Suprapubic skin (tissue), 4 donors: ENCODE measurements at regions not wholly inside any gene's neighbourhood (a gene's known extent, or its start where the extent isn't known, plus 50 kb on each side); places are given as distances from the start of the nearest gene placed in this dataset.

Experiments used
- DNase-seq, 2 donors: peaks; one replicate each; pipeline ENCODE4 v3.0.0-alpha.2; 2019; ENCODE audit warnings: low spot score in 2 of 2
- H3K27ac ChIP-seq: fragments of 200-600 bp; sonication (generic); one replicate; pipeline ENCODE4 v1.5.1; 2019
- H3K27me3 ChIP-seq: fragments of 200-600 bp; sonication (generic); one replicate; pipeline ENCODE4 v1.5.1; 2019
- H3K36me3 ChIP-seq: fragments of 200-600 bp; sonication (generic); one replicate; pipeline ENCODE4 v1.5.1; 2019
- H3K4me1 ChIP-seq: fragments of 200-600 bp; sonication (generic); one replicate; pipeline ENCODE4 v1.5.1; 2019
- H3K4me3 ChIP-seq: fragments of 200-600 bp; sonication (generic); one replicate; pipeline ENCODE4 v1.5.1; 2019; ENCODE audit warnings: mild to moderate bottlenecking
- H3K9me3 ChIP-seq: fragments of 200-600 bp; sonication (generic); one replicate; pipeline ENCODE4 v1.5.1; 2019
- EP300 ChIP-seq: sonication (generic); formaldehyde crosslinking; IDR thresholded peaks from one replicate; pipeline ENCODE4 v1.6.1; 2017; ENCODE audit warnings: antibody characterized with exemption
- POLR2A ChIP-seq, 2 donors: fragments of 450-650 bp; IDR thresholded peaks; one replicate each; pipeline ENCODE4 v1.6.1; 2017; ENCODE audit warnings: antibody characterized with exemption in 2 of 2, mild to moderate bottlenecking in 2 of 2, moderate library complexity in 2 of 2
- POLR2AphosphoS5 ChIP-seq, 3 donors: sonication (generic); formaldehyde crosslinking; IDR thresholded peaks; one replicate each; pipeline ENCODE4 v1.6.1; 2017; ENCODE audit warnings: antibody characterized with exemption in 3 of 3
- WGBS: methylation state at CpG from one replicate; pipeline ENCODE4 v1.1.5; 2018; 5-methylcytosine and 5-hydroxymethylcytosine counted together
- TF ChIP-seq, protein P1 (sequence below), 2 donors: fragments of 200-600 bp in 1 of 2; fragments of 450-650 bp in 1 of 2; sonication (generic) in 1 of 2; IDR thresholded peaks; one replicate each; pipeline ENCODE4 v1.5.1; 2016 to 2019; ENCODE audit warnings: antibody characterized with exemption in 2 of 2, mild to moderate bottlenecking in 1 of 2, moderate library complexity in 1 of 2

DNA sequence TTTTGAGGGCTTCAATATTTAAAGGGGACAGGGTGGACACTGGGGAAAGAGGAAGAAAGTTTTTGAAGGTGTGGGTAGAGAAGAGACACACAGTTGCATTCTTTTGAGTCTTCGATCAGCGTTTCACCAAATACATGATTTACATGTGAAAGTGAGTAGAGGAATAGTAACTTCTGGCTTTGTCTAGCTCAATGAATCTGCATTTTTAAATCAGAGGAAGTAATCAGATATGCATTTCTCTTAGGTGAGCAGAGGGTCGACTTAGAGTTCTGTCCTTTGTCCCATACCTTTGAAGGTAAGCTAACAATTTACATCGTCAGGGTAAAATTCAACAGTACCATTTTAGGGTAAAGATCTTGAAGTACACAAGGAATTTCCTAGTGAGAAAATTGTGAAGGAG is 406.4 kb upstream of the ZNF462 start:
- Histone ChIP-seq H3K9me3 (no peaks in the 10 kb centered on the region), H3K4me3 (no peak overlapping the region), H3K36me3 (no peaks in the 10 kb centered on the region), H3K27me3 (no peaks in the 10 kb centered on the region), H3K4me1 (no peaks in the 10 kb centered on the region), H3K27ac (no peak overlapping the region)
- WGBS, result 76% methylated on average over 4 of the region's 4 CpGs
- TF ChIP-seq POLR2AphosphoS5 (IDR thresholded peaks at IDR 0.05), result no peak
- TF ChIP-seq, protein P1, sequence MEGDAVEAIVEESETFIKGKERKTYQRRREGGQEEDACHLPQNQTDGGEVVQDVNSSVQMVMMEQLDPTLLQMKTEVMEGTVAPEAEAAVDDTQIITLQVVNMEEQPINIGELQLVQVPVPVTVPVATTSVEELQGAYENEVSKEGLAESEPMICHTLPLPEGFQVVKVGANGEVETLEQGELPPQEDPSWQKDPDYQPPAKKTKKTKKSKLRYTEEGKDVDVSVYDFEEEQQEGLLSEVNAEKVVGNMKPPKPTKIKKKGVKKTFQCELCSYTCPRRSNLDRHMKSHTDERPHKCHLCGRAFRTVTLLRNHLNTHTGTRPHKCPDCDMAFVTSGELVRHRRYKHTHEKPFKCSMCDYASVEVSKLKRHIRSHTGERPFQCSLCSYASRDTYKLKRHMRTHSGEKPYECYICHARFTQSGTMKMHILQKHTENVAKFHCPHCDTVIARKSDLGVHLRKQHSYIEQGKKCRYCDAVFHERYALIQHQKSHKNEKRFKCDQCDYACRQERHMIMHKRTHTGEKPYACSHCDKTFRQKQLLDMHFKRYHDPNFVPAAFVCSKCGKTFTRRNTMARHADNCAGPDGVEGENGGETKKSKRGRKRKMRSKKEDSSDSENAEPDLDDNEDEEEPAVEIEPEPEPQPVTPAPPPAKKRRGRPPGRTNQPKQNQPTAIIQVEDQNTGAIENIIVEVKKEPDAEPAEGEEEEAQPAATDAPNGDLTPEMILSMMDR (IDR thresholded peaks at IDR 0.05), result no peak
- TF ChIP-seq POLR2A (IDR thresholded peaks at IDR 0.05), result no peak
- TF ChIP-seq EP300, result no peak
- no peak for DNase-seq

DNA sequence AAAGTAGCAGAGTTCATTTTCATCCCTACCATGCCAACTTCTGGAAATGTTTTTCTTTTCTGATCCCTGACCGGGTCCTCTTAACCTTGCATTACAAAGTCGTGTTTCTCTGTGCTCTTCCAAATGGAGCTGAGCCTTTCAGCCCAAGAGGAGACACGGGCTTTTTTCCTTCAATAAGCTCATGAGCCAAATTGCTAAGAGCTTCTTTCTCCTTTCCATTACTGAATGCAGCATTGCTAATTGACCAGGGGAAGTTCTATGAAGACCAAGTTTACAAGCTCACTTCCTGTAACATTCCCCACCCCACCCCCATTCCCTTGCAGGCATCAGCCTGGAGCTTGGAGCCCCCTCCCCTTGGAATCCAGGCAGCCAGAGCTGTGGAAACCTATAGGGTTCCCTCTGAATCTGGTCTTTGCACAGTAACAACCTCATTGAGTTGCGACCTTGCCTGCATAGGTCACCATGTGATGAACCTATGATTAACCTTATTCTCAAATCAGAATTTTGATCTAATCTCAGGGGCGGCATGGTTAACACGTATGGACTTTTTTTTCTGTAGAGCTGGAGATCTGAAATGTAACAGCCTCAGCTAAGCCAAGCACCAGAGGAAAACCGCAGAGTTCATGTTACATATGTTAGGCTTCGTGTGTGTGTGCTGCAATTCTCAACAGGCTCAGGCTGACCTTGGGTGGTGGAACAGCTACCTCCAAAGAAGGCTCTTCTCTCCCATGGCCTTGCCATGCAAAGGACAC is 395.7 kb upstream of the ZNF462 start:
- H3K4me1 ChIP-seq, result no peaks in the 10 kb centered on the region
- H3K36me3 ChIP-seq, result no peaks in the 10 kb centered on the region
- no peaks in the 10 kb centered on the region for H3K9me3 ChIP-seq
- H3K27me3 ChIP-seq, result no peaks in the 10 kb centered on the region
- WGBS, result 75% methylated on average over 8 of the region's 8 CpGs
- H3K4me3 ChIP-seq, result no peak overlapping the region
- no peak for TF ChIP-seq POLR2AphosphoS5 (IDR thresholded peaks at IDR 0.05)
- no peak for TF ChIP-seq EP300
- TF ChIP-seq, protein P1 (IDR thresholded peaks at IDR 0.05), result no peak
- TF ChIP-seq POLR2A (IDR thresholded peaks at IDR 0.05), result no peak
- DNase-seq, result no peak
- no peak overlapping the region for H3K27ac ChIP-seq

DNA sequence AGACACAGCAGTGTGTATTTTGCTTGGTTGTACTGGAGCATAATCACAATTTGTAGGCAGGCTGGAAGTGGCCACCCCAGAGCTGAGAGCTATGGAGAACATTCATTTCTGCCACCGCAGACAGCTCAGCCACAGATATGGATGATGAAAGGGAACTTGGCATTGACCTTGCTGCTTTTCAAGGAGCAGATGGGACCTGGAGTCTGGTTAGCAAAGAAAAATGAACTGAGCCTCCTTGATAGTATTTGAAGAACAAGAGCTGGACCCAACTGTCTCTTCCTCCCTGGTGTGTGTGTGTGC is 395.2 kb upstream of the ZNF462 start:
- TF ChIP-seq, protein P1 (IDR thresholded peaks at IDR 0.05), result no peak
- no peak for TF ChIP-seq EP300
- TF ChIP-seq POLR2A (IDR thresholded peaks at IDR 0.05), result no peak
- no peak for TF ChIP-seq POLR2AphosphoS5 (IDR thresholded peaks at IDR 0.05)

DNA sequence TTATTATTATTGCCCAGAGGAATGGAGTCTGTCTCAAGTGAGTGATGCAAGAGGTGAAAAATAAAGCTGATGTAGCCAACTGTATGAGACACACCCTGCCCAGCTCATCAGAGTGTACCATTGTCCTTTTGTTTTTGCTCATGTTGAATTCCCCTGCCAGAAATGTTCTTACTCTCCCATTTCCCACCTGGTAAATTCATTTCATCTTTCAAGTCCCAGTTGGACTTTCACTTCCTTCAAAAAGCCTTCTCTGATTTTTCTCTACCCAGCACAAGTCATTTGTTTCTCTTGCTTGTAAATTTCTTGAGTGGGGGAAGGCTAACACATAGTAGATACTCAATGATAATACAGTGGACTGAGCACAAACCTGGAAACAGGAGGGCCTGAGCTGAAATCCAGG is 394.5 kb upstream of the ZNF462 start:
- Histone ChIP-seq H3K9me3 (no peaks in the 10 kb centered on the region), H3K27me3 (no peaks in the 10 kb centered on the region), H3K4me3 (no peak overlapping the region), H3K36me3 (no peaks in the 10 kb centered on the region), H3K27ac (no peak overlapping the region), H3K4me1 (no peaks in the 10 kb centered on the region)
- no peak for DNase-seq
- TF ChIP-seq POLR2A (IDR thresholded peaks at IDR 0.05) (no peak), POLR2AphosphoS5 (IDR thresholded peaks at IDR 0.05) (no peak), EP300 (no peak)
- TF ChIP-seq, protein P1 (IDR thresholded peaks at IDR 0.05), result no peak

More for the DNA sequence above, 395.2 kb upstream of the ZNF462 start:
- no peaks in the 10 kb centered on the region for H3K27me3 ChIP-seq
- 88% methylated on average over 1 of the region's 1 CpG for WGBS
- DNase-seq, result no peak
- H3K4me1 ChIP-seq, result no peaks in the 10 kb centered on the region
- H3K27ac ChIP-seq, result no peak overlapping the region
- H3K4me3 ChIP-seq, result no peak overlapping the region
- H3K9me3 ChIP-seq, result no peaks in the 10 kb centered on the region
- no peaks in the 10 kb centered on the region for H3K36me3 ChIP-seq

DNA sequence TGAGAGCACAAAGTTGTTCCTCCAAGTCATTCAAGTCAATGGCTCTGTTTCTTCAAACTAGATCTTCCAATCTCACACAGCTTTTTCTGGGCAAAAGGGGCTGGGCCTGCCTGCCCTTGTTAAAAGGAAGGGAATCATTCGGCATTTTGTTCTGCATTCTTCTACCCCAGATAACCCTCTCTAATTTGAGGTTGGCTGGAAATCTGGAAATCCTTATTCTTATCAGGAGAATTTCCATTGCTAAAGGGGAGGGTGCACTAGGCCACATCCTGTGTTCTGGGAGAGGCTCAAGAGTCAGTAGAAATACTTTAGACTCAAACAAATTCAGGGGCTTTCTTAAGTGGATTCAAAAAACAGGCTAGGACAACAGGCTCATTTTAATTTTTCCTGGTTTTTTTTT is 384.7 kb upstream of the ZNF462 start:
- H3K4me1 ChIP-seq, result no peaks in the 10 kb centered on the region
- H3K36me3 ChIP-seq, result no peaks in the 10 kb centered on the region
- H3K27me3 ChIP-seq, result no peaks in the 10 kb centered on the region
- H3K4me3 ChIP-seq, result no peak overlapping the region
- TF ChIP-seq EP300, result no peak
- TF ChIP-seq, protein P1 (IDR thresholded peaks at IDR 0.05), result no peak
- TF ChIP-seq POLR2A (IDR thresholded peaks at IDR 0.05), result no peak
- no peak for TF ChIP-seq POLR2AphosphoS5 (IDR thresholded peaks at IDR 0.05)
- H3K27ac ChIP-seq, result no peak overlapping the region
- H3K9me3 ChIP-seq, result peaks cover 3% of the 10 kb centered on the region
- no peak for DNase-seq
- 20% methylated on average over 1 of the region's 1 CpG for WGBS
